OCI-LY7 (cell line): ENCODE measurements at regions not wholly inside any gene's neighbourhood (a gene's known extent, or its start where the extent isn't known, plus 50 kb on each side); places are given as distances from the start of the nearest gene placed in this dataset.

Source experiments
- EZH2phosphoT487 ChIP-seq: fragments of 200-600 bp; sonication (generic); IDR thresholded peaks from 2 replicates; pipeline ENCODE4 v1.6.1; 2018; ENCODE audit warnings: low read depth, borderline replicate concordance, mild to moderate bottlenecking, mixed run types, antibody characterized with exemption, low read length, moderate library complexity, mixed read lengths
- TF ChIP-seq, protein P1 (sequence below): fragments of 200-600 bp; sonication (generic); conservative IDR thresholded peaks from 2 replicates; pipeline ENCODE4 v1.5.1; 2014; ENCODE audit warnings: mild to moderate bottlenecking, antibody characterized with exemption, low read length, moderate library complexity, mixed read lengths

DNA sequence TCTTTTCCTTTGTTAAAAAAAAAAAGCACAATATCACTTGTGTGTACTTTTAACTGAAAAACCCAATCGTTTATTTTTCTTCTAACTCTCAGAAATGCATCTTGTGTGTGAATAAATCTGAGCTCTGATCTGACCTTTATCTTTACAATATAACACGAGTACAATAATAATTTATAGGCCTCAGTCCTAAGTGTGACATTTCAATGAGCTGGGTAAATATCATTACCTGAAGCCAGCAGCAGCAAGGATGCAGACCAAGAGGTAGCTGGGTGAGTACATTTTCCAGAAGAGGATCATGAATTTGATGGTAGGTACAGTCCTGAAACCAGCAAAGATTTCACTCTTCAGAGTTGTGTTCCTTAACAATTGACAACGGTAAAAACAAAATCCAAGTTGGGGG is 264.0 kb upstream of the KIF2A start:
- TF ChIP-seq, protein P1, sequence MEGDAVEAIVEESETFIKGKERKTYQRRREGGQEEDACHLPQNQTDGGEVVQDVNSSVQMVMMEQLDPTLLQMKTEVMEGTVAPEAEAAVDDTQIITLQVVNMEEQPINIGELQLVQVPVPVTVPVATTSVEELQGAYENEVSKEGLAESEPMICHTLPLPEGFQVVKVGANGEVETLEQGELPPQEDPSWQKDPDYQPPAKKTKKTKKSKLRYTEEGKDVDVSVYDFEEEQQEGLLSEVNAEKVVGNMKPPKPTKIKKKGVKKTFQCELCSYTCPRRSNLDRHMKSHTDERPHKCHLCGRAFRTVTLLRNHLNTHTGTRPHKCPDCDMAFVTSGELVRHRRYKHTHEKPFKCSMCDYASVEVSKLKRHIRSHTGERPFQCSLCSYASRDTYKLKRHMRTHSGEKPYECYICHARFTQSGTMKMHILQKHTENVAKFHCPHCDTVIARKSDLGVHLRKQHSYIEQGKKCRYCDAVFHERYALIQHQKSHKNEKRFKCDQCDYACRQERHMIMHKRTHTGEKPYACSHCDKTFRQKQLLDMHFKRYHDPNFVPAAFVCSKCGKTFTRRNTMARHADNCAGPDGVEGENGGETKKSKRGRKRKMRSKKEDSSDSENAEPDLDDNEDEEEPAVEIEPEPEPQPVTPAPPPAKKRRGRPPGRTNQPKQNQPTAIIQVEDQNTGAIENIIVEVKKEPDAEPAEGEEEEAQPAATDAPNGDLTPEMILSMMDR: no peak
- TF ChIP-seq EZH2phosphoT487: no peak
